GM19455 (cell line): ENCODE measurements at regions not wholly inside any gene's neighbourhood (a gene's known extent, or its start where the extent isn't known, plus 50 kb on each side); places are given as distances from the start of the nearest gene placed in this dataset.
"Not testable (repeated sequence)": the region's sequence is repeated elsewhere in the genome, so short reads cannot be mapped to it uniquely, and the experiment has no call there.

Source experiments
- ATAC-seq: cut with Tn5 transposase; IDR thresholded peaks from one replicate; pipeline ENCODE4 v1.9.1; 2021; ENCODE audit not compliant: unreplicated experiment

- ATAC-seq = no peak
These were observed 76.2 kb upstream of the RPS6KA2 start for GRCh38 chr6:166703149-166703710.

DNA sequence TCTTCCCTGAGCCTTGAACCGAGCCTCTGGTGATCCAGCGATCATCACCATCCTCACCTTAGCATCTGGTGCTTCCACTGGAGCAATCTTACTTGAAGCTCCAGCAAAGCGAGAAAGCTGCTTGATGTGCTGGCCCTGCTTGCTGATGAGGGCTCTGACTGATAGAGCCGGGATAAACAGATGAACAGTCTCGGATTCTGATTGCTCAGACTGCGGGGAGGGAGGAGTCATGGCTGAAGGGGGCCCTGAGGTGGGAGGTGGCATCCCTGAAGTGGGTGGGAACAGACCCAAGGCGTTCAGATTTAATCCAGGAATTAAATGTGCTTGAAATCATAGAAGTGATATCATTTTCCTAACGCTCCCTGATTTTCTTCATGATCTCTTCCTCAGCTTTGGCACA is 74.4 kb upstream of the RPS6KA2 start:
- not testable (repeated sequence) for ATAC-seq

- ATAC-seq = not testable (repeated sequence)
These were observed 73.8 kb upstream of the RPS6KA2 start for GRCh38 chr6:166700871-166701270.

DNA sequence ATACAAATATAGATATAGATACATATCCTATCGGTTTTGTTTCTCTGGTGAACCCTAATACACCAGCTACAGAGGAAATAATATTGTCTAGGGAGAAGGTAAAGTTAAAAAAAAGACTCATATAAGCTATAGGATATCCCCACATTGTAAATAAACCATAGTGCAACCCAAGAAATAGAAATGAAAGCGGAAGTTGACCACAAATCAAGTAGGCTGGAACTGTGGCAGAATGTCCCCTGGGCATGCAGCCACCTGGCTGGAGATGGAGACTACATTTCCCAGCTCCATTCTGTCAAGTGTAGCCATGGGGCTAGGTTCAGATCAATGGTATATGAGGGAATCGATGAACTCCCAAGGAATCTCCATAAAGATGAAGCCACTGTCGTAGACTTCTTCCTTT is 70.1 kb upstream of the RPS6KA2 start:
- ATAC-seq = no peak

- ATAC-seq = no peak
These were observed 66.8 kb upstream of the RPS6KA2 start for GRCh38 chr6:166693880-166694279.

- ATAC-seq = no peak
These were observed 65.8 kb upstream of the RPS6KA2 start for GRCh38 chr6:166692723-166693302.

DNA sequence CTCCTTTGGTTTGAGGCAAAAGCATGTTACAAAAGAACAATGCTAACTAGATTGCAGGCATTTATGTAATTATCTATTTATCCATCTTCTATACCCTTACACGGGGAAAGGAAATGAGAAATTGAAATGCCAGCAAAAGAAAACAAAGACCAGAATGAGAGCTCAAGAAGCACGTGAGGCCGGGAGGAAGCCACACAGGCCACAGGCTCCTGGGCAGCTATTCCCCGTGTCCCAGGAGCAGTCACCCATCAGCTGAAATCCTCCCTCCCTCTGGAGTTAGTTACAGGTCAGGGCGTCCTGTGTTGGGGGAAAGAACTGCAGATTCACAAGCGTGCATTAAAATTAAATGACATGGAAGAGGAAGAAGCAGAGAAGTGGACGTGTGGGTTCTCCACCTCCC is 64.7 kb upstream of the RPS6KA2 start:
- no peak for ATAC-seq

GRCh38 chr6:166691199-166691598 is 64.1 kb upstream of the RPS6KA2 start:
- ATAC-seq = no peak

GRCh38 chr6:166689687-166690086 is 62.6 kb upstream of the RPS6KA2 start:
- ATAC-seq = no peak

DNA sequence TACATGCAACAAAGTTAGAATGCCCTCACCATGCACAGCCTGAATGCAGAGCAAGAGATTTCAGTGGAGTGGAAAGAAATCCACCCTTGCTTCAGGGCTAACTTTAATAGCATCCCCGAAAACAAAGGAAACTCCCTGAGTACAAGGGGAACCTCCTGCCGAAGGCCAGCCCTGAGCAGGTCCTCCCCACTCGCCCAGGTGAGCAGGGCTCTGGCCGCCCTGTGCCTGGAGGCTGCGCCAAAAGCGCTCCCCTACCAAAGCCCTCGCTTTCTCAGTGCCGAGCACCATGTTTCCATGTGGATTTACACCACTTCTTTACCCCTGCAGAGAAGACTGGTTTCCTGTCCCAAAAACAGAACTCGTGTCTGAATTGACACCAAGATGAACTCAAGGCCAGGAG is 61.9 kb upstream of the RPS6KA2 start:
- no peak for ATAC-seq

- ATAC-seq = no peak
These were observed 60.8 kb upstream of the RPS6KA2 start for GRCh38 chr6:166687879-166688205.

DNA sequence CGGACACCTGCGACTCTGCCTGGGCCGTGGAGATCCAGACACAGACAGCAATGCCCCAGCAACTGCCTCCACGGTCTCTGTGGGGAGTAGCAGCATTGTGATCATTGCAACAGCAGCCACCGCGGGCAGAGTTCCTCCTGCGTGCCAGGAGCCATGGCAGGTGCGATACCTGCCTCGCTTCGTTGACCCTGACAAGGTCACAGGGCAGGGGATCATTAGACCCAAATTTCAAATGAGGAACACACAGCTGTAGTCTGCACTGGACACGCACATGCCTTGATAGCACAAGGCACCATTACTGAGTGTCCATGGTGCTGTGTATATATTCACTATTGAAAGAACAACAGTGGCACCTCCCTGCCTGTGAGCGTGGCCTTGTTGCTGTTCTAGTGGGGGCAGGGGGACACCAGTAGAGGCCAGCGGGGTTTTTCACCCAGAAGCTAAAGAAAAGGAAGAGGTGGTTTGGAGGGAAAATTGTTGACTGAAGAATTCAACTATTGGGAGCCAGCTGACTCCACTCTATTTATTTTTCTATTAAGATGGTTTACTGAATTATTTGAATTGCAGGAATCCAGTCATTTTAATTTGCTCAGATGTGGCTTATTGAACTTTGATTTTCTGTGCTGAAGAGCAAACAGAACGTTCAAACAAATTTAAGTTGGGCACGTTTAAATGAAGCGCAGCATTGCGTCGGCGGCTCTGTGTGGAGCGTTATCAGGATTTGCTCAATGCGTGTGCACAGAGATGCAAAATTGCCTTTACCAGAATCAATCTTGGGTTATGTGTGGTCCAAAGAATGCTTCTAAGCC is 60.2 kb upstream of the RPS6KA2 start:
- no peak for ATAC-seq

GRCh38 chr6:166686317-166686716 is 59.3 kb upstream of the RPS6KA2 start:
- ATAC-seq = no peak

- ATAC-seq = no peak
These were observed 57.8 kb upstream of the RPS6KA2 start for GRCh38 chr6:166684866-166685265.

GRCh38 chr6:166684170-166684569 is 57.1 kb upstream of the RPS6KA2 start:
- ATAC-seq = no peak

DNA sequence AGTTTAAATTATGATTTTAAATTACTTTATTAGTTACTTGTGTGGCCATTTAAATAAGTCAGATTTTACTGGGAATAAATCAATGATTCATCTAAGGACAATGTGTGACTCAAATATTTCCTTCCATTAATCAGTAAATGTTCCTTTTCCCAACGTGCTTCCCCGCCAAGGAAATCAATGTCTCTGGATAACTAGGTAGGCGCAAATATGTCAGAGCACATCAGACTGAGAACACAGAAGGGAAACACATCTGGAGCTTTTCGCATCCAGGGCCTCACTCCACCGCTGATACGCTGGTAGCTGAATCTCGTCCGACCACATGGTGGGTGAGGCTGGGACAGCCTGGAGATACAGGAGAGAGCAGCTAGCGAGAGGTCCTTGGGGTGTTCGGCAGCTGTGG is 56.4 kb upstream of the RPS6KA2 start:
- no peak for ATAC-seq

DNA sequence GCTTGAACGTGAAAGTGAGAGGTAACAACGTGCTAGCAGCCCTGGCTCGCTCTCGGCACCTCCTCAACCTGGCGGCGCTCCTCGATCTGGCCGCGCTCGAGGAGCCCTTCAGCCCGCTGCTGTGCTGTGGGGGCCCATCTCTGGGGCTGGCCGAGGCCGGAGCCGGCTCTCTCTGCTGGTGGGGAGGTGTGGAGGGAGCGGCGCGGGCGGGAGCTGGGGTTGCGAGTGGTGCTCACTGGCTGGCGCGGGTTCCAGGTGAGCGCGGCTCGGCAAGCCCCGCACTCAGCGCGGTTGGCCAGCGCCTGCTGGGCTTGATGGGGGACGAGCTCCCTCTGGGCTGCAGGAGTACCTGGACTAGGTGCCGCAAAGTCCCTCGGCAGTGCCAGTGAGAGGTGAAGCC is 52.5 kb upstream of the RPS6KA2 start:
- no peak for ATAC-seq

GRCh38 chr6:166678426-166678825 is 51.4 kb upstream of the RPS6KA2 start:
- no peak for ATAC-seq

- no peak for ATAC-seq
These were observed 50.9 kb upstream of the RPS6KA2 start for GRCh38 chr6:166677941-166678340.
